ENCODE measurements at regions not wholly inside any gene's neighbourhood (a gene's known extent, or its start where the extent isn't known, plus 50 kb on each side); places are given as distances from the start of the nearest gene placed in this dataset.

- Histone ChIP-seq H3K9me3 (ENCODE audit: control insufficient read depth in 2 of 3, insufficient read depth in 1 of 3, low read length in 3 of 3) (no peaks in the 10 kb centered on the region), H3K4me3 (ENCODE audit: low read length in 3 of 3) (no peak overlapping the region), H3K9ac (ENCODE audit: low read length in 3 of 3) (no peak overlapping the region), H3K36me3 (ENCODE audit: control insufficient read depth in 2 of 3, insufficient read depth in 3 of 3, low read length in 3 of 3) (no peaks in the 10 kb centered on the region), H3K27ac (ENCODE audit: low read depth in 2 of 2, low read length in 2 of 2) (no peak overlapping the region), H3K27me3 (ENCODE audit: control insufficient read depth, insufficient read depth, low read length) (no peaks in the 10 kb centered on the region), H3K4me1 (ENCODE audit: control insufficient read depth in 2 of 3, insufficient read depth in 2 of 3, low read depth in 1 of 3, low read length in 3 of 3) (no peaks in the 10 kb centered on the region)
- intact Hi-C loops (cut with DNase I), result no loop called here
- DNase-seq (no peak), FAIRE-seq (no peak)
- no peak for TF ChIP-seq CTCF (IDR thresholded peaks at IDR 0.05; ENCODE audit: borderline replicate concordance, extremely low read depth, insufficient read depth)
Measured at GRCh38 chrY:13554949-13555348, 75.1 kb upstream of the UTY start.

- Histone ChIP-seq H3K4me3 (ENCODE audit: low read length in 3 of 3) (no peak overlapping the region), H3K27me3 (ENCODE audit: control insufficient read depth, insufficient read depth, low read length) (no peaks in the 10 kb centered on the region), H3K9me3 (ENCODE audit: control insufficient read depth in 2 of 3, insufficient read depth in 1 of 3, low read length in 3 of 3) (no peaks in the 10 kb centered on the region), H3K9ac (ENCODE audit: low read length in 3 of 3) (no peak overlapping the region), H3K36me3 (ENCODE audit: control insufficient read depth in 2 of 3, insufficient read depth in 3 of 3, low read length in 3 of 3) (no peaks in the 10 kb centered on the region), H3K4me1 (ENCODE audit: control insufficient read depth in 2 of 3, insufficient read depth in 2 of 3, low read depth in 1 of 3, low read length in 3 of 3) (no peaks in the 10 kb centered on the region), H3K27ac (ENCODE audit: low read depth in 2 of 2, low read length in 2 of 2) (no peak overlapping the region)
- intact Hi-C loops (cut with DNase I), result no loop called here
- TF ChIP-seq CTCF (IDR thresholded peaks at IDR 0.05; ENCODE audit: borderline replicate concordance, extremely low read depth, insufficient read depth), result no peak
- FAIRE-seq (no peak), DNase-seq (no peak)
Measured at GRCh38 chrY:13552393-13553116, 72.7 kb upstream of the UTY start.

GRCh38 chrY:13551246-13551645, 71.4 kb upstream of the UTY start:
- Histone ChIP-seq H3K9ac (ENCODE audit: low read length in 3 of 3) (no peak overlapping the region), H3K27me3 (ENCODE audit: control insufficient read depth, insufficient read depth, low read length) (no peaks in the 10 kb centered on the region), H3K4me3 (ENCODE audit: low read length in 3 of 3) (no peak overlapping the region), H3K9me3 (ENCODE audit: control insufficient read depth in 2 of 3, insufficient read depth in 1 of 3, low read length in 3 of 3) (no peaks in the 10 kb centered on the region), H3K27ac (ENCODE audit: low read depth in 2 of 2, low read length in 2 of 2) (no peak overlapping the region), H3K36me3 (ENCODE audit: control insufficient read depth in 2 of 3, insufficient read depth in 3 of 3, low read length in 3 of 3) (no peaks in the 10 kb centered on the region), H3K4me1 (ENCODE audit: control insufficient read depth in 2 of 3, insufficient read depth in 2 of 3, low read depth in 1 of 3, low read length in 3 of 3) (no peaks in the 10 kb centered on the region)
- no peak for DNase-seq
- FAIRE-seq, result no peak
- intact Hi-C loops (cut with DNase I), result no loop called here
- TF ChIP-seq CTCF (IDR thresholded peaks at IDR 0.05; ENCODE audit: borderline replicate concordance, extremely low read depth, insufficient read depth), result no peak

- H3K4me1 ChIP-seq (ENCODE audit: control insufficient read depth in 2 of 3, insufficient read depth in 2 of 3, low read depth in 1 of 3, low read length in 3 of 3), result no peaks in the 10 kb centered on the region
- no peak for FAIRE-seq
- no peaks in the 10 kb centered on the region for H3K36me3 ChIP-seq (ENCODE audit: control insufficient read depth in 2 of 3, insufficient read depth in 3 of 3, low read length in 3 of 3)
- H3K27me3 ChIP-seq (ENCODE audit: control insufficient read depth, insufficient read depth, low read length), result no peaks in the 10 kb centered on the region
- peak in 1 of 5 donors; percentile 0 for DNase-seq
- no peak overlapping the region for H3K4me3 ChIP-seq (ENCODE audit: low read length in 3 of 3)
- no peak overlapping the region for H3K27ac ChIP-seq (ENCODE audit: low read depth in 2 of 2, low read length in 2 of 2)
- no peak overlapping the region for H3K9ac ChIP-seq (ENCODE audit: low read length in 3 of 3)
- intact Hi-C loops (cut with DNase I), result no loop called here
- TF ChIP-seq CTCF (IDR thresholded peaks at IDR 0.05; ENCODE audit: borderline replicate concordance, extremely low read depth, insufficient read depth), result no peak
- no peaks in the 10 kb centered on the region for H3K9me3 ChIP-seq (ENCODE audit: control insufficient read depth in 2 of 3, insufficient read depth in 1 of 3, low read length in 3 of 3)
Measured at GRCh38 chrY:13544491-13544890, 64.7 kb upstream of the UTY start.
